HepG2 (cell line): ENCODE measurements at regions not wholly inside any gene's neighbourhood (a gene's known extent, or its start where the extent isn't known, plus 50 kb on each side); places are given as distances from the start of the nearest gene placed in this dataset.

Source experiments
- ATAC-seq: fragments of 200-7000 bp; cut with Tn5 transposase; 3 replicates; pipeline ENCODE4 v1.9.1; 2020; ENCODE audit warnings: mild to moderate bottlenecking, moderate library complexity
- BruUV-seq: library from RNA; stranded (reverse); fragments of 400-500 nt; replicated peaks from 2 replicates; lab custom pipeline; 2021; lab: Mats Ljungman, UMichigan
- CTCF ChIA-PET: fragments of 300-600 bp; formaldehyde crosslinking; extraction: SDS; loops from one replicate; lab custom pipeline; 2021; ENCODE audit warnings: low total read pairs, inconsistent platforms, low intra/inter-chr PET ratio; lab: Yijun Ruan, JAX
- POLR2A ChIA-PET: fragments of 350-600 bp; sonication (Branson Sonifier 250); formaldehyde crosslinking; loops from one replicate; lab custom pipeline; 2020; ENCODE audit warnings: antibody characterized with exemption, inconsistent platforms; lab: Yijun Ruan, JAX
- DNase-seq: peaks from one replicate; pipeline ENCODE4 v3.0.0-alpha.2; 2015; ENCODE audit warnings: low spot score
- FAIRE-seq: peaks from 3 replicates; lab custom pipeline; 2011; peaks lifted over from hg19 to GRCh38; lab: Jason Lieb, UNC
- H2AFZ ChIP-seq: one replicate; pipeline ENCODE4 v1.6.1; 2011; ENCODE audit warnings: low read length, inconsistent platforms
- H3K27ac ChIP-seq: fragments of 300-600 bp; 3 replicates; pipeline ENCODE4 v1.8.0; 2011; ENCODE audit warnings: mixed run types, mild to moderate bottlenecking, mixed read lengths, low read length, inconsistent platforms; ENCODE audit not compliant: insufficient read depth; ENCODE audit errors: extremely low read length
- H3K27me3 ChIP-seq, 2 experiments: fragments of 200-600 bp in 1 of 2; 2 replicates in 1 of 2; 3 replicates in 1 of 2; pipeline versions ENCODE4 v1.6.0 to v1.8.0; 2011; ENCODE audit warnings: low read length in 2 of 2, mild to moderate bottlenecking in 2 of 2, moderate library complexity in 2 of 2, inconsistent platforms in 1 of 2; ENCODE audit not compliant: insufficient read depth in 2 of 2, control insufficient read depth in 1 of 2
- H3K36me3 ChIP-seq, 2 experiments: fragments of 200-600 bp in 1 of 2; replicated peaks in 1 of 2; 2 replicates in 1 of 2; 3 replicates in 1 of 2; pipeline versions ENCODE4 v1.5.1 to v1.8.0; 2011; ENCODE audit warnings: low read length in 2 of 2, inconsistent platforms in 1 of 2; ENCODE audit not compliant: insufficient read depth in 2 of 2, control insufficient read depth in 1 of 2
- H3K4me1 ChIP-seq: 2 replicates; pipeline ENCODE4 v1.5.1; 2012; ENCODE audit warnings: low read length, inconsistent platforms; ENCODE audit not compliant: insufficient read depth
- H3K4me2 ChIP-seq: 2 replicates; pipeline ENCODE4 v1.6.0; 2011; ENCODE audit warnings: low read depth, low read length, inconsistent platforms
- H3K4me3 ChIP-seq, 3 experiments: fragments of 200-600 bp in 1 of 3; sonication (generic), shearing (Covaris generic) in 1 of 3; replicated peaks in 1 of 3; 2 replicates each; pipeline ENCODE4 v1.5.1; 2011 to 2016; ENCODE audit warnings: low read length in 3 of 3, inconsistent platforms in 2 of 3, low read depth in 2 of 3, mild to moderate bottlenecking in 2 of 3, control low read depth in 1 of 3, mixed read lengths in 1 of 3; ENCODE audit not compliant: insufficient read depth in 1 of 3
- H3K79me2 ChIP-seq: one replicate; pipeline ENCODE4 v1.6.1; 2011; ENCODE audit warnings: low read length, inconsistent platforms; ENCODE audit not compliant: insufficient read depth
- H3K9ac ChIP-seq: 2 replicates; pipeline ENCODE4 v1.6.0; 2011; ENCODE audit warnings: mild to moderate bottlenecking, low read depth, low read length, inconsistent platforms; ENCODE audit not compliant: insufficient read depth
- H3K9me3 ChIP-seq: 2 replicates; pipeline ENCODE4 v1.5.1; 2012; ENCODE audit warnings: mild to moderate bottlenecking, low read length
- H4K20me1 ChIP-seq: 2 replicates; pipeline ENCODE4 v1.6.0; 2011; ENCODE audit warnings: inconsistent platforms, mild to moderate bottlenecking, low read length, moderate library complexity; ENCODE audit not compliant: insufficient read depth
- FLYWCH1 ChIP-seq: sonication (generic); formaldehyde crosslinking; IDR thresholded peaks from 2 replicates; pipeline ENCODE4 v1.8.1; 2023; ENCODE audit warnings: mild to moderate bottlenecking, missing genetic modification reagents
- KLF6 ChIP-seq: IDR thresholded peaks from 2 replicates; pipeline ENCODE4 v1.8.0; 2016; ENCODE audit warnings: missing biosample characterization, missing genetic modification reagents
- KMT2B ChIP-seq: IDR thresholded peaks from 2 replicates; pipeline ENCODE4 v1.6.1; 2016; ENCODE audit warnings: missing genetic modification reagents, missing compliant biosample characterization
- MZF1 ChIP-seq: sonication (generic); formaldehyde crosslinking; IDR thresholded peaks from 2 replicates; pipeline ENCODE4 v1.8.1; 2023; ENCODE audit warnings: mild to moderate bottlenecking, missing genetic modification reagents, borderline replicate concordance
- NR1H2 ChIP-seq: sonication (generic); formaldehyde crosslinking; IDR thresholded peaks from 2 replicates; pipeline ENCODE4 v1.8.1; 2022; ENCODE audit warnings: low read depth, missing genetic modification reagents, borderline replicate concordance
- ZFY ChIP-seq: sonication (generic); formaldehyde crosslinking; IDR thresholded peaks from 2 replicates; pipeline ENCODE4 v1.4.0; 2020; ENCODE audit warnings: missing genetic modification reagents
- ZNF256 ChIP-seq: sonication (generic); formaldehyde crosslinking; conservative IDR thresholded peaks from 2 replicates; pipeline ENCODE4 v1.4.0; 2020; ENCODE audit warnings: missing genetic modification reagents
- ZNF430 ChIP-seq: sonication (generic); formaldehyde crosslinking; IDR thresholded peaks from 2 replicates; pipeline ENCODE4 v1.9.0; 2021; ENCODE audit warnings: mild to moderate bottlenecking, missing genetic modification reagents
- ZNF432 ChIP-seq: sonication (generic); formaldehyde crosslinking; IDR thresholded peaks from 2 replicates; pipeline ENCODE4 v1.5.0; 2020; ENCODE audit warnings: missing genetic modification reagents, mild to moderate bottlenecking, borderline replicate concordance
- in situ Hi-C: cut with HindIII; loops from 2 replicates; pipeline ENCODE4 v1.10.0; 2017; ENCODE audit warnings: low pct_unique_long_range_greater_than_20kb; ENCODE audit not compliant: extremely low pct_ligation_motif_present
- intact Hi-C: fragments of 100-400 bp; cut with micrococcal nuclease; formaldehyde crosslinking; loops from one replicate; pipeline ENCODE4 v1.10.0; 2022; ENCODE audit not compliant: unreplicated experiment
- TF ChIP-seq, protein P1 (sequence below): sonication (generic); formaldehyde crosslinking; IDR thresholded peaks from 2 replicates; pipeline ENCODE4 v1.4.0; 2020; ENCODE audit warnings: missing genetic modification reagents, borderline replicate concordance
- TF ChIP-seq, protein P2 (sequence below): sonication (generic); formaldehyde crosslinking; IDR thresholded peaks from 2 replicates; pipeline ENCODE4 v1.5.1; 2020; ENCODE audit warnings: mild to moderate bottlenecking, missing genetic modification reagents, borderline replicate concordance
- TF ChIP-seq, protein P3 (sequence below): sonication (generic); formaldehyde crosslinking; IDR thresholded peaks from 2 replicates; pipeline ENCODE4 v1.8.1; 2022; ENCODE audit warnings: low read depth, mild to moderate bottlenecking, missing genetic modification reagents

DNA sequence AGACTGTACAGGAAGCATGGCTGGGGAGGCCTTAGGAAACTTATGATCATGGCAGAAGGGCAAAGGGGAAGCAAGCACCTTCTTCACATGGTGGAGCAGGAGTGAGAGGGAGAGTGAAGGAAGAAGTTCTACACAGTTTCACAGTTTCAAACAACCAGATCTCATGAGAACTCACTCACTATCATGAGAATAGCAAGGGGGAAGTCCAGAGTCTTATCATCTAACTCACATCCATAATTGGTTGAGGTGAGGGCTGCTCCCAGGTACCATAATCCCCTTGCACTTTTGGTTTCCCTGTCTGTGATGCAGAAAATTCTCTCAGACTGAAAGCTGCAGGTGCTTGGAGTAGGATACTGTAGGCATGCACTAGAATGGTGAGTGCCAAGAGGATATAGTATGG lies 233.8 kb upstream of the CPEB2 start:
- CTCF ChIA-PET: no interaction called here
- POLR2A ChIA-PET: no interaction called here
- BruUV-seq: no TSS peak

More for the DNA sequence above, 233.8 kb upstream of the CPEB2 start:
- no peaks in the 10 kb centered on the region for H3K4me1 ChIP-seq
- FAIRE-seq: no peak
- no peak overlapping the region for H3K27ac ChIP-seq
- ATAC-seq: no peak
- H3K4me3 ChIP-seq: no peak overlapping the region
- no peaks in the 10 kb centered on the region for H3K79me2 ChIP-seq
- no peak overlapping the region for H2AFZ ChIP-seq
- H3K36me3 ChIP-seq: no peaks in the 10 kb centered on the region
- no peak overlapping the region for H3K9ac ChIP-seq
- TF ChIP-seq, protein P1, sequence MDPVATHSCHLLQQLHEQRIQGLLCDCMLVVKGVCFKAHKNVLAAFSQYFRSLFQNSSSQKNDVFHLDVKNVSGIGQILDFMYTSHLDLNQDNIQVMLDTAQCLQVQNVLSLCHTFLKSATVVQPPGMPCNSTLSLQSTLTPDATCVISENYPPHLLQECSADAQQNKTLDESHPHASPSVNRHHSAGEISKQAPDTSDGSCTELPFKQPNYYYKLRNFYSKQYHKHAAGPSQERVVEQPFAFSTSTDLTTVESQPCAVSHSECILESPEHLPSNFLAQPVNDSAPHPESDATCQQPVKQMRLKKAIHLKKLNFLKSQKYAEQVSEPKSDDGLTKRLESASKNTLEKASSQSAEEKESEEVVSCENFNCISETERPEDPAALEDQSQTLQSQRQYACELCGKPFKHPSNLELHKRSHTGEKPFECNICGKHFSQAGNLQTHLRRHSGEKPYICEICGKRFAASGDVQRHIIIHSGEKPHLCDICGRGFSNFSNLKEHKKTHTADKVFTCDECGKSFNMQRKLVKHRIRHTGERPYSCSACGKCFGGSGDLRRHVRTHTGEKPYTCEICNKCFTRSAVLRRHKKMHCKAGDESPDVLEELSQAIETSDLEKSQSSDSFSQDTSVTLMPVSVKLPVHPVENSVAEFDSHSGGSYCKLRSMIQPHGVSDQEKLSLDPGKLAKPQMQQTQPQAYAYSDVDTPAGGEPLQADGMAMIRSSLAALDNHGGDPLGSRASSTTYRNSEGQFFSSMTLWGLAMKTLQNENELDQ: no peak
- no peak for TF ChIP-seq ZNF430 (CRISPR knock-in tag)
- TF ChIP-seq ZNF432 (CRISPR knock-in tag): no peak
- TF ChIP-seq, protein P2, sequence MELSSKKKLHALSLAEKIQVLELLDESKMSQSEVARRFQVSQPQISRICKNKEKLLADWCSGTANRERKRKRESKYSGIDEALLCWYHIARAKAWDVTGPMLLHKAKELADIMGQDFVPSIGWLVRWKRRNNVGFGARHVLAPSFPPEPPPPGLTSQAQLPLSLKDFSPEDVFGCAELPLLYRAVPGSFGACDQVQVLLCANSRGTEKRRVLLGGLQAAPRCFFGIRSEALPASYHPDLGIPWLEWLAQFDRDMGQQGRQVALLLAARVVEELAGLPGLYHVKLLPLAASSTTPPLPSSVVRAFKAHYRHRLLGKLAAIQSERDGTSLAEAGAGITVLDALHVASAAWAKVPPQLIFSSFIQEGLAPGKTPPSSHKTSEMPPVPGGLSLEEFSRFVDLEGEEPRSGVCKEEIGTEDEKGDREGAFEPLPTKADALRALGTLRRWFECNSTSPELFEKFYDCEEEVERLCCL (CRISPR knock-in tag): no peak
- TF ChIP-seq ZFY (CRISPR knock-in tag): no peak
- no peak for TF ChIP-seq KMT2B (CRISPR knock-in tag)
- no peak for TF ChIP-seq NR1H2 (CRISPR knock-in tag)
- no peak for TF ChIP-seq FLYWCH1 (CRISPR knock-in tag)
- TF ChIP-seq MZF1: no peak
- TF ChIP-seq, protein P3, sequence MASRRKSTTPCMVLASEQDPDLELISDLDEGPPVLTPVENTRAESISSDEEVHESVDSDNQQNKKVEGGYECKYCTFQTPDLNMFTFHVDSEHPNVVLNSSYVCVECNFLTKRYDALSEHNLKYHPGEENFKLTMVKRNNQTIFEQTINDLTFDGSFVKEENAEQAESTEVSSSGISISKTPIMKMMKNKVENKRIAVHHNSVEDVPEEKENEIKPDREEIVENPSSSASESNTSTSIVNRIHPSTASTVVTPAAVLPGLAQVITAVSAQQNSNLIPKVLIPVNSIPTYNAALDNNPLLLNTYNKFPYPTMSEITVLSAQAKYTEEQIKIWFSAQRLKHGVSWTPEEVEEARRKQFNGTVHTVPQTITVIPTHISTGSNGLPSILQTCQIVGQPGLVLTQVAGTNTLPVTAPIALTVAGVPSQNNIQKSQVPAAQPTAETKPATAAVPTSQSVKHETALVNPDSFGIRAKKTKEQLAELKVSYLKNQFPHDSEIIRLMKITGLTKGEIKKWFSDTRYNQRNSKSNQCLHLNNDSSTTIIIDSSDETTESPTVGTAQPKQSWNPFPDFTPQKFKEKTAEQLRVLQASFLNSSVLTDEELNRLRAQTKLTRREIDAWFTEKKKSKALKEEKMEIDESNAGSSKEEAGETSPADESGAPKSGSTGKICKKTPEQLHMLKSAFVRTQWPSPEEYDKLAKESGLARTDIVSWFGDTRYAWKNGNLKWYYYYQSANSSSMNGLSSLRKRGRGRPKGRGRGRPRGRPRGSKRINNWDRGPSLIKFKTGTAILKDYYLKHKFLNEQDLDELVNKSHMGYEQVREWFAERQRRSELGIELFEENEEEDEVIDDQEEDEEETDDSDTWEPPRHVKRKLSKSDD (CRISPR knock-in tag): no peak
- TF ChIP-seq ZNF256: no peak
- TF ChIP-seq KLF6 (CRISPR knock-in tag): no peak
- TF ChIP-seq, all 625 proteins: peak for 0
- Histone ChIP-seq H4K20me1 (no peaks in the 10 kb centered on the region), H3K9me3 (peaks cover 61% of the 10 kb centered on the region), H3K4me2 (no peak overlapping the region), H3K27me3 (no peaks in the 10 kb centered on the region)
- intact Hi-C loops: no loop called here
- in situ Hi-C loops: no loop called here
- DNase-seq: no peak
